SU-DHL-6 (cell line): ENCODE measurements at regions not wholly inside any gene's neighbourhood (a gene's known extent, or its start where the extent isn't known, plus 50 kb on each side); places are given as distances from the start of the nearest gene placed in this dataset.

ENCODE experiments used
- H2AFZ ChIP-seq: fragments of 200-600 bp; sonication (generic); 2 replicates; pipeline ENCODE4 v1.6.1; 2014; ENCODE audit warnings: low read depth, mild to moderate bottlenecking, moderate library complexity, mixed read lengths, antibody characterized with exemption, low read length; ENCODE audit not compliant: severe bottlenecking
- H3F3A ChIP-seq: fragments of 200-600 bp; shearing (Covaris generic); 2 replicates; pipeline ENCODE4 v1.6.0; 2016; ENCODE audit warnings: antibody characterized with exemption, mild to moderate bottlenecking; ENCODE audit not compliant: insufficient read depth
- H3K27ac ChIP-seq: fragments of 200-600 bp; sonication (generic); 2 replicates; pipeline ENCODE4 v1.5.1; 2016; ENCODE audit warnings: low read depth, mild to moderate bottlenecking, low read length, moderate library complexity, mixed read lengths
- H3K27me3 ChIP-seq: fragments of 200-600 bp; sonication (generic), shearing (Covaris generic); 2 replicates; pipeline ENCODE4 v1.6.0; 2014; ENCODE audit warnings: mild to moderate bottlenecking, low read length
- H3K36me3 ChIP-seq: fragments of 200-600 bp; sonication (generic); 2 replicates; pipeline ENCODE4 v1.6.1; 2014; ENCODE audit warnings: mild to moderate bottlenecking, low read length, mixed read lengths
- H3K4me2 ChIP-seq: fragments of 300-600, 200-600 bp; shearing (Covaris generic), sonication (generic); 2 replicates; pipeline ENCODE4 v1.6.0; 2014; ENCODE audit warnings: low read length, low read depth, mild to moderate bottlenecking; ENCODE audit not compliant: poor library complexity, severe bottlenecking
- H3K4me3 ChIP-seq: fragments of 200-600 bp; sonication (generic); 2 replicates; pipeline ENCODE4 v1.5.1; 2014; ENCODE audit warnings: antibody characterized with exemption, low read length, mild to moderate bottlenecking, mixed read lengths; ENCODE audit not compliant: insufficient read depth, poor library complexity, severe bottlenecking
- H3K79me2 ChIP-seq: fragments of 200-600 bp; sonication (generic); 2 replicates; pipeline ENCODE4 v1.6.1; 2014; ENCODE audit warnings: mild to moderate bottlenecking, low read length, moderate library complexity; ENCODE audit not compliant: insufficient read depth
- H3K9ac ChIP-seq: fragments of 200-600 bp; sonication (generic); 2 replicates; pipeline ENCODE4 v1.7.0; 2014; ENCODE audit warnings: mild to moderate bottlenecking, low read length
- H3K9me2 ChIP-seq: fragments of 200-600 bp; sonication (generic); replicated peaks from 2 replicates; pipeline ENCODE4 v1.6.1; 2014; ENCODE audit warnings: low read length; ENCODE audit not compliant: insufficient read depth
- H3K9me3 ChIP-seq: fragments of 200-600 bp; sonication (generic); 2 replicates; pipeline ENCODE4 v1.6.1; 2014; ENCODE audit warnings: low read length, mixed read lengths; ENCODE audit not compliant: insufficient read depth
- H4K20me1 ChIP-seq: fragments of 200-600 bp; sonication (generic); 2 replicates; pipeline ENCODE4 v1.6.1; 2014; ENCODE audit warnings: low read depth, mild to moderate bottlenecking, antibody characterized with exemption, low read length, moderate library complexity, mixed read lengths
- CTCF ChIP-seq: fragments of 200-600 bp; sonication (generic); IDR thresholded peaks from one replicate; pipeline ENCODE4 v1.5.1; 2017; ENCODE audit warnings: antibody characterized with exemption, mild to moderate bottlenecking, low read length, moderate library complexity; ENCODE audit not compliant: insufficient read depth, poor library complexity, severe bottlenecking
- EZH2phosphoT487 ChIP-seq: fragments of 200-600 bp; sonication (generic), shearing (Covaris generic); conservative IDR thresholded peaks from 2 replicates; pipeline ENCODE4 v1.6.1; 2018; ENCODE audit warnings: mild to moderate bottlenecking, antibody characterized with exemption, low read length, moderate library complexity, mixed read lengths

GRCh38 chr2:7241041-7241745, 324.0 kb downstream of the RNF144A start:
- Histone ChIP-seq H3F3A (no peaks in the 10 kb centered on the region), H3K9me2 (no peaks in the 10 kb centered on the region), H3K4me2 (no peak overlapping the region), H3K27me3 (no peaks in the 10 kb centered on the region), H3K79me2 (no peaks in the 10 kb centered on the region), H3K36me3 (no peaks in the 10 kb centered on the region), H3K27ac (no peak overlapping the region), H4K20me1 (no peaks in the 10 kb centered on the region), H2AFZ (no peak overlapping the region), H3K4me3 (no peak overlapping the region), H3K9me3 (no peaks in the 10 kb centered on the region), H3K9ac (no peak overlapping the region)
- TF ChIP-seq CTCF: no peak
- TF ChIP-seq EZH2phosphoT487: no peak

- Histone ChIP-seq H3K27me3 (no peaks in the 10 kb centered on the region), H3K36me3 (no peaks in the 10 kb centered on the region), H2AFZ (no peak overlapping the region), H3K4me3 (no peak overlapping the region), H3K4me2 (no peak overlapping the region), H4K20me1 (no peaks in the 10 kb centered on the region), H3K27ac (no peak overlapping the region), H3K9ac (no peak overlapping the region), H3F3A (no peaks in the 10 kb centered on the region), H3K9me2 (no peaks in the 10 kb centered on the region), H3K79me2 (no peaks in the 10 kb centered on the region), H3K9me3 (no peaks in the 10 kb centered on the region)
- no peak for TF ChIP-seq EZH2phosphoT487
- no peak for TF ChIP-seq CTCF
Measured at GRCh38 chr2:7242189-7242867, 325.1 kb downstream of the RNF144A start.

GRCh38 chr2:7243276-7243675, 326.1 kb downstream of the RNF144A start:
- Histone ChIP-seq H3K9me3 (no peaks in the 10 kb centered on the region), H3K4me2 (no peak overlapping the region), H3K9me2 (no peaks in the 10 kb centered on the region), H3K79me2 (no peaks in the 10 kb centered on the region), H3K27ac (no peak overlapping the region), H3K9ac (no peak overlapping the region), H3K36me3 (no peaks in the 10 kb centered on the region), H2AFZ (no peak overlapping the region), H3K27me3 (no peaks in the 10 kb centered on the region), H4K20me1 (no peaks in the 10 kb centered on the region), H3F3A (no peaks in the 10 kb centered on the region), H3K4me3 (no peak overlapping the region)
- TF ChIP-seq CTCF (no peak), EZH2phosphoT487 (no peak)
